NCI-H146 treated with DMSO at 0.1 percent for 48 hours (cell line): ENCODE measurements at regions not wholly inside any gene's neighbourhood (a gene's known extent, or its start where the extent isn't known, plus 50 kb on each side); places are given as distances from the start of the nearest gene placed in this dataset.
A peak's percentile ranks its signal among the peaks of the same experiment; 100 is the strongest.
"Not testable (repeated sequence)": the region's sequence is repeated elsewhere in the genome, so short reads cannot be mapped to it uniquely, and the experiment has no call there.

Experiments
- DNase-seq: peaks from one replicate; lab custom pipeline; 2025; ENCODE audit not compliant: unreplicated experiment; lab: John Stamatoyannopoulos, UW

DNA sequence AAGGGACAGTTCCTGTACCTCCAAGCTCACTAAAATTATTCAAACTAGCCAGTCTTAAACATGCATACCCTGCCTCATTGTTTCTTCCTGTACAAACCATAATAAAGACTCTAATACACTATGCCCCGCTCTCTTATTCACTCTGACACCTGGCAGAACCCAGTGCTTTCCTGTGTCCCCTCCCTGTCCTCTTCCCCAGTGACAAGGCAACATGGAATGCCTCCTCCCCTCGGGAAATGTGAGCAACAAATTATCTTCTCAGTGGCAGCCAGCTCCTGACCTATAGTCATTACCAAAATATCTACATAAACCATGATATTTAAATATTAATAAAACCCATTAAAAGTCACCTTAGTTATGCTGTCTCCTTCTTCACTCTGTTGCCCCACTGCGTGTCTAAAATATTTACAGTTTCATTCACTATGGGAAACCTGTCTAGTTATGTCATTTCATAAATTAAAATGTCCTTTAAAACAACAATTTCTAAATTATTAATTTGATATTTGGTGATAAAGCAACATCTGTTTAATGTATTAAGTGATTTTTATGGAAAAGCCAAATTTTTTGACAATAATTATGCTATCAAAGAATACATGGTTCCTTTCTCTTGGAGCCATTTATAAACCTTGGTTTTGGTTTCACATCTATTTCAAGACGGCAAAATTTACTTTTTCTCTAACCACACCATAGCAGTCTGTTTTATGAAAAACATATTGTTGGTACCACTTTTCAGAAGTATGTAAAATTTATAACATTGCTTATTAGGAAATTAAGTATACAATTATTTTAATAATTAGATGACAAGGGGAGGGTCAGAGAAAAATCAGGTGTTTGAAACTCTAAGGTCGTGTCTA lies 1355.2 kb downstream of the XPNPEP1 start:
- no peak for DNase-seq

DNA sequence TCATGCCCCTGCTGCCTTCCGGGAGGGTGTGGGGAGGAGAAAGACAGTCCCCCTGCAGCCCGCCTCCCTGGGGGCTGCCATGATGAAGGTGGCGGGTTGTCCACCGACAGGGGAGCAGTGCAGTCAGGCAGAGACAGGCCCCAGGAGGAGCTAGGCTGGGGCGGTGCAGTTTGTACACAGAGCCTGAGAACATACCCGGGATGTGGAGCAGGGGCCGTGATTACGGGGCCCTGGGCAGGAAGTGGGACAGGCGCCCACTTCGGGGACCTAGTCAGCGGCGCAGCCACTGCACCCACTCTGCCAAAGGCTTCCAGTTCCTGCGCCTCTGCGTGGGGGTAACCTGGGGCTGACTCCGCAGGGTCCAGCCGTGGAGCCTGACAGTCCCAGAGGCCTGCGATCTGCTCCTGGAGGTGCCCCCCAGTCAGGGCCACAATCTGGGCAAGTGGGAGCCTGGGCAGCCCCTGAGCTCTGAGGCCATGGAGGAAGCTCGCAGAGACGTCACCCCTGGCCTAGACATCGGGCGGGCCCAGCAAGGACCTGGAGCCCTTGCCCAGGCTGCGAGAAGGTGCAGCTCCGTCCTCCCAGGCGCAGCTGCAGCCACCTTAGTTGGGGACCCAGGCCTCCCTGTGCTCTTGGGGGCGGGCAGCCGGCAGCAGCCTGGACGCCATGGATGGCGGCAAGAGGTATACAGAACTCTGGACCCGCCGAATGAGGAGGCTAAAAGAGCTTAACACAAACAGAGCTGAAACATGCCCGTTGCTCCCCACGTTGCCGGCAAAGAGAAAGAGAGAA lies 1356.8 kb downstream of the XPNPEP1 start:
- no peak for DNase-seq

- no peak for DNase-seq
These were observed 1361.2 kb downstream of the XPNPEP1 start for GRCh38 chr10:108562105-108562504.

- DNase-seq: no peak
These were observed 1361.7 kb downstream of the XPNPEP1 start for GRCh38 chr10:108561649-108562048.

GRCh38 chr10:108560488-108560887 lies 1362.8 kb downstream of the XPNPEP1 start:
- no peak for DNase-seq

DNA sequence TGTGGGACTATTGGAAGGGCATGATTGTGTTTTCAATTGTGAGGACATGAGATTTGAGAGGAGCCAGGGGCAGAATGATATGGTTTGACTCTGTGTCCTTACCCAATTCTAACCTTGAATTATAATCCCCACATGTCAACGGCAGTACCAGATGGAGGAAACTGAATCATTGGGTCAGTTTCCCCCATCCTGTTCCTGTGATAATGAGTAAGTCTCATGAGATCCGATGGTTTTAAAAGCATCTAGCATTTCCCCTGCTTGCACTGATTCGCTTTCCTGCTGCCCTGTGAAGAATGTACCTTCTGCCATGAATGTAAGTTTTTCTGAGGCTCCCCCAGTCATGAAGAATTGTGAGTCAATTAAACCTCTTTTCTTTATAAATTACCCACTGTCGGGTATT lies 1367.1 kb downstream of the XPNPEP1 start:
- DNase-seq: no peak

DNA sequence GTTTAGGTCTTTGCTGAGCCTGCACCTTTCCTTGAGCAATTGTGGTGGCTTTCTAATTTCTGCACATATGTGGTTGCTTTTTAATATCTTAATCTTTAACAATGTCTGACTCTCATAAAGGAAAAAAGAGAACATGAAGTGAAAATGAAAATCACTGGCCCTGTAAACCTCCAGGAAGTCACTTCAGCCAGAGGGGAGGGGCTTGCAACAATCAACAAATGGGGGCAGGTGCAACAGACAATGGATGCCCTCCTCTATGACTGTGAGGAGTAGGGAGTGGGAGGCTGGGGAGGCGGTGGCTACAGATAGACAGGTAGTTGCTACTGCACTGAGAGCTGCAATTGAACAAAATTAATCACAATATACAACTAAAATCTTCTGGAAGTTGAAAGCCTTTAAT lies 1377.4 kb downstream of the XPNPEP1 start:
- DNase-seq: no peak

GRCh38 chr10:108544500-108545120 lies 1378.7 kb downstream of the XPNPEP1 start:
- DNase-seq: peak; percentile 5

GRCh38 chr10:108533551-108533950 lies 1369.0 kb upstream of the SORCS1 start:
- DNase-seq: not testable (repeated sequence)

DNA sequence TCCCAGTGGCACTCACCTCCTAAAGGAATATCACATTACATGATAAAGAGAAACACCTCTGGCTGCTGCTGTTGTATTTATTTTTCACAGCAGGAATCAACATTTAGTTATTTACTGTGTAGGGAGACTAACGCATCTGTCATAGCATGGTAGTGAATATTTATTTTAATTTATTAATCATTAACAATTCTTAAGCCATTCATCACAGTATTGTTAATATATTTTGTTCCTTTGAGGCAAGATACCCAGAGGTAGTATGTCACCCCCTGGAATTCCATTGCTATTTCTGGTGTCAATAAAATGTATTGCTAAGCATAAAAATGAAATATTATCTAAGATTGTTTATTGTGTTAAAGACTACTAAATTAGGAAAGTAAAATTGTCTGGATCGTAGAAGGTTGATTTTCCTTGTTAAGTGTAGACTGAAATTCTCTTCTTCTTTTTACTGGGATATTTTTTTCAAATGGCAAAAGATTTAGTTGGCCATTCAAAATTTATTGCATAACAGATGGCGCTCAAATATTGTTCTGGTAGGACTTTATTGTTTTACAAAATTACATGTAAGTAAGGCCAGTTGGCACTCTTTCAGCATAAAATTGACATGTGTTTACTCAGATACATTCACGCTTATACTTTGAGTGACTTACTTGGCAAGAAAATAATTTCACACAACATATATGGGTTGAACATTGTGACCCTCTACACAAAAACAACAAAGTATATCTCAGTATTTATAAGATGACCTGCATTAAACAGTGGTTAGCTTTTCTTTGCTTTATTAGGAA lies 1358.7 kb upstream of the SORCS1 start:
- DNase-seq: no peak

GRCh38 chr10:108521827-108522492 lies 1357.5 kb upstream of the SORCS1 start:
- no peak for DNase-seq

DNA sequence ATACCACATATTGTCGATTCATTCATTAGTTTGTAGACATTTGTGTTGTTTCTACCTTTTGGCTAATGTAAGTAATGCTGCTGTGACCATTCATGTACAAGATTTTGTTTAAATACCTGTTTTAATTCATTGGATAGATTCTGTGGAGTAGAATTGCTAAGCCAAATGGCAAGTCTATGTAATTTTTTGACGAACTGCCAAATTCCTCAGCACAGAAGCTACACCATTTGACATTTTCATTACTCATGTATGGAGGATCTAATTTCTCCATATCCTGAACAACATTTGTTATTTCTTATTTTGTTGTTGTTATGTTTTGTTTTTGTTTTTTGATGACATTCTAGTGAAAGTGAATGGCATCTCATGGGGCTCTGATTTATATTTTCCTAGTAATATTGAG lies 1351.3 kb upstream of the SORCS1 start:
- no peak for DNase-seq

DNA sequence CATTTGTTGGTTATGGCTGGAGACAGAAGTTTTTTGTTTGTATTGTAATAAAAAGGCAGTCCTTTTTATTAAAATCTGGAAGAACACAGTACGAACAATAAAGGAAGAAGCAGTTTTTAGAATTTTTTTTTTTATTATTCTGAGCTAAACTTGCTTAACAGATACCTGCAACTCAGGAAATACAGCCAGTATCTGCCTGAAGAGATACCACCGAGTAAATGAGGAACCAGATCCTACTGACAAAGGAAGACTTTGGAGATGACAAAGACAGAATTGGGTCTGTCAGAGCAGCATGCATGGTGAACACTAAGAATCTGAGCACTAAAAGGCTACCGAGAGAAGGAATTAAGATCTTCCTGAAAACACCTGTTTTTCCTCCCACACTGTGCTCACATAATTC lies 1335.9 kb upstream of the SORCS1 start:
- DNase-seq: no peak

DNA sequence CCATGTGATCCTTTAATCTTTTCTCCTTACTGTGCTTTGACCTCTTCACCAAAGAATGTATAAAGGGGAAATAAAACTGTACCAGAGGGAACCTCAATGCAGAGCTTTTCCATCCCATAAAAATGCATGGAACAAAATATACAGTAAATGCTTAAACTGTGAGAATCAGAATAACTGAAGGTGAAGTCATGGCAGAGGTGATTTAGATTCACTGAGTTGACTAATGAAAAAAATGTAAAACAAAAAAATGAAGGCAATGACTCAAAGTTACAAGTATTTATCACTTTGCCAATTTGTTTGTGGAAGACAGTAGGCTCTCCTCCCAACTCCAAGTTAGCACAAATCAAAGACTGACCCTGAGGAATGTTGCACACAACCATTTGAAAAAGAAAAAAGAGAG lies 1331.6 kb upstream of the SORCS1 start:
- no peak for DNase-seq

DNA sequence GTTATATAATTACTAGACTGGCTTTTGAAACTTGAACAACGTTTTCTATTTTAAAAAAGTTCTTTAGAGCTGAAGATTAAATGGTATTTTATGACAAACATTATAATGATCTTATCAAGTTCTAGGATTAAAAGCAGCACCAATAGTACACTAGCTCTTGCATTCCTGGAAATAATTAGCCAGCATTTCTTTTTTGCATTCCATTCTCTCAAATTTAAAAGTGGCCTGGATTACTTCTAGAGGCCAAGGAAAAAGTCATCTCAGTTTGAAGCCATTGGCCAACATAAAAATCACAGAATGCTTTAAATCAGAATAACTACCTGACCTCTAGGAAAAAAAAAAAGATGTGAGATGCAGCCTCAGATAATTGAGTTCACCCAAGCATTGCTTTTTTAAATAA lies 1326.4 kb upstream of the SORCS1 start:
- no peak for DNase-seq

- no peak for DNase-seq
These were observed 1306.9 kb upstream of the SORCS1 start for GRCh38 chr10:108471420-108471819.

DNA sequence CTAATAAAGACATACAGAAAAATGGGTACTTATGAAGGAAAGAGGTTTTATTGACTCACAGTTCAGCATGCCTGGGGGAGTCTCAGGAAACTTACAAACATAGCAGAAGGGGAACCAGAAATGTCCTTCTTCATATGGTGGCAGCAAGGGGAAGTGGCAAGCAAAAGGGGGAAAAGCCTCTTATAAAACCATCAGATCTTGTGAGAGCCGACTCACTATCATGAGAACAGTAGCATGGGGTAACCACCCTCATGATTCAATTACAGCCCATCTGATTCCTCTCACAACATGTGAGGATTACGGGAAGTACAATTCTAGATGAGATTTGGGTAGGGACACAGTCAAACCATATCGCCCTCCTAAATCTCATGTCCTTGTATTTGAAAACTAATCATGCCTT lies 1305.4 kb upstream of the SORCS1 start:
- DNase-seq: no peak

GRCh38 chr10:108465871-108466641 lies 1301.5 kb upstream of the SORCS1 start:
- DNase-seq: no peak

- DNase-seq: no peak
These were observed 1297.5 kb upstream of the SORCS1 start for GRCh38 chr10:108462005-108462404.

- DNase-seq: no peak
These were observed 1290.3 kb upstream of the SORCS1 start for GRCh38 chr10:108454793-108455192.
